Activated naive CD4-positive, alpha-beta T cell treated with anti-CD3 and anti-CD28 coated beads, Interleukin-2, amount 50 U/mL, for 72 hours (primary cell): ENCODE measurements at regions not wholly inside any gene's neighbourhood (a gene's known extent, or its start where the extent isn't known, plus 50 kb on each side); places are given as distances from the start of the nearest gene placed in this dataset.

ENCODE experiments used
- ATAC-seq, 2 donors: fragments of 150-1000 bp; cut with Tn5 transposase; 2 replicates each; pipeline ENCODE4 v1.10.0; 2021; ENCODE audit warnings: mild to moderate bottlenecking in 2 of 2, moderate library complexity in 2 of 2
- DNase-seq, 2 donors: peaks; one replicate each; pipeline ENCODE4 v3.0.0; 2021 to 2022; ENCODE audit warnings: low spot score in 2 of 2
- H3K27ac Mint-ChIP-seq, 2 donors: one replicate each; pipeline ENCODE4 v1.8.0; 2022; ENCODE audit warnings: mild to moderate bottlenecking in 2 of 2, mixed read lengths in 2 of 2
- H3K36me3 Mint-ChIP-seq, 2 donors: one replicate each; pipeline ENCODE4 v1.8.0; 2022; ENCODE audit warnings: mixed read lengths in 2 of 2
- H3K9me3 Mint-ChIP-seq, 2 donors: one replicate each; pipeline ENCODE4 v1.8.0; 2022; ENCODE audit warnings: mixed read lengths in 2 of 2

DNA sequence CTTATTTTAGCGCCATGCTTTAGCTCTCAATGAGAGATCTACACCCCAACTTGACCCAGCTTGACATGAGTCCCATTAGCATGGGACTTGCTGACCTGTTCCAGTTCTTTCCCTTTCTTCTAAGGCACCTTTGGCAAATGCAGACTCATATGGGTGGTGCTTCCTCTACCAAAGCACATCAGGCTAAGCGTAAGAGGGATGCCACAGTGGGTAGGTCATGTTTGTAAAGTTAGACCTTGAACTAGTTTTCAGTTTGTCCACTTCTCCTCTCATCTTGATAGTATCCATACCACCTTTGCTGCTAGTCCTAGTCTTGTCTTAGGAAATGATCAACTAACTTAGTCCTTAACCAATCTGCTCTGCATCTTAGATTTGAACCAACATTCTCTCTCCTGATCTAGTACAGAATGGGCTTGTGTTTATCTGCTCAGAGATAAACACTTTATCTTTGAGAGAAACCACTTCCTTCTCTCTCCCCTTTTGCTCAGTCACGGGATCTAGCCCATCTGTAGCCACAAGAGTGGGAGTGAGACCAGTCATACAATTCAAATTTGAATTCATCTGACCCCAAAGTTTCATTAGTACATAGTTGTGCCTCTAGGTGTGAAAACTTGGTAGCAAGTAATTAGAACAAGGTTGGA lies 72.1 kb upstream of the CD44 start:
- peaks cover 15 to 28% of the 10 kb centered on the region in 2 donors for H3K9me3 Mint-ChIP-seq
- DNase-seq (no peak), ATAC-seq (peak; percentile 85 to 88)
- H3K27ac Mint-ChIP-seq = no peak overlapping the region
- H3K36me3 Mint-ChIP-seq = peaks cover 24 to 25% of the 10 kb centered on the region in 2 donors

- Mint-ChIP-seq H3K9me3 (peaks cover 14 to 40% of the 10 kb centered on the region in 2 donors), H3K36me3 (peaks cover 24 to 38% of the 10 kb centered on the region in 2 donors), H3K27ac (no peak overlapping the region)
- ATAC-seq (no peak), DNase-seq (no peak)
Observed at GRCh38 chr11:35071722-35072121, 67.2 kb upstream of the CD44 start.

GRCh38 chr11:35073691-35074419 lies 65.1 kb upstream of the CD44 start:
- no peak for DNase-seq
- Mint-ChIP-seq H3K9me3 (peaks cover 10 to 34% of the 10 kb centered on the region in 2 donors), H3K27ac (peak overlapping the region in 1 of 2 donors; percentile 75), H3K36me3 (peaks cover 19 to 36% of the 10 kb centered on the region in 2 donors)
- peak in 1 of 2 donors; percentile 67 for ATAC-seq

GRCh38 chr11:35076201-35077100 lies 62.5 kb upstream of the CD44 start:
- H3K9me3 Mint-ChIP-seq = peaks cover 5 to 21% of the 10 kb centered on the region in 2 donors
- ATAC-seq (no peak), DNase-seq (no peak)
- H3K36me3 Mint-ChIP-seq = peaks cover 11 to 32% of the 10 kb centered on the region in 2 donors
- H3K27ac Mint-ChIP-seq = peak overlapping the region in 1 of 2 donors; percentile 74

- Mint-ChIP-seq H3K36me3 (peaks cover 11 to 32% of the 10 kb centered on the region in 2 donors), H3K27ac (peak overlapping the region; percentile 94 to 95), H3K9me3 (peaks cover 5 to 21% of the 10 kb centered on the region in 2 donors)
- peak; percentile 64 to 70 for ATAC-seq
- no peak for DNase-seq
Observed at GRCh38 chr11:35077709-35078469, 61.1 kb upstream of the CD44 start.

GRCh38 chr11:35078470-35078735 lies 60.6 kb upstream of the CD44 start:
- Mint-ChIP-seq H3K36me3 (peaks cover 11 to 32% of the 10 kb centered on the region in 2 donors), H3K27ac (peak overlapping the region; percentile 94 to 95), H3K9me3 (peaks cover 5 to 21% of the 10 kb centered on the region in 2 donors)
- DNase-seq = no peak
- ATAC-seq = no peak

GRCh38 chr11:35079611-35080010 lies 59.4 kb upstream of the CD44 start:
- ATAC-seq = no peak
- no peak for DNase-seq
- Mint-ChIP-seq H3K27ac (peak overlapping the region in 1 of 2 donors; percentile 95), H3K36me3 (peaks cover 11 to 20% of the 10 kb centered on the region in 2 donors), H3K9me3 (peaks cover 5 to 13% of the 10 kb centered on the region in 2 donors)

GRCh38 chr11:35082321-35083180 lies 56.4 kb upstream of the CD44 start:
- DNase-seq = peak; percentile 70 to 80
- H3K36me3 Mint-ChIP-seq = peaks cover 11 to 27% of the 10 kb centered on the region in 2 donors
- H3K27ac Mint-ChIP-seq = peak overlapping the region; percentile 95 to 99
- H3K9me3 Mint-ChIP-seq = peaks cover 5 to 7% of the 10 kb centered on the region in 2 donors
- ATAC-seq = peak; percentile 64 to 76

DNA sequence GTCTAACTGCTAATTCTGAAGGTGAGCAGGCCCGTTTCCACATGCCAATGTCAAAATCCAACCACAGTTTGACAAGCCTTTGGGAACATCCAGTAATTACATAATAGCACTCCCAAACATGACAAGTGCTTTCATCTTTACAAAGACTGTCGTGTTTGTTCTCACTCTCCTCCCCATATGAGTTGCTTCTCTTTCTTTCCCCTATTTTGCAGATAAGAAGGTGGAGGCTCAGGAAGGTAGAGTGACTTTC lies 55.9 kb upstream of the CD44 start:
- Mint-ChIP-seq H3K9me3 (peaks cover 5 to 8% of the 10 kb centered on the region in 2 donors), H3K27ac (peak overlapping the region; percentile 95 to 99), H3K36me3 (peaks cover 11 to 28% of the 10 kb centered on the region in 2 donors)
- DNase-seq = no peak
- ATAC-seq = no peak

DNA sequence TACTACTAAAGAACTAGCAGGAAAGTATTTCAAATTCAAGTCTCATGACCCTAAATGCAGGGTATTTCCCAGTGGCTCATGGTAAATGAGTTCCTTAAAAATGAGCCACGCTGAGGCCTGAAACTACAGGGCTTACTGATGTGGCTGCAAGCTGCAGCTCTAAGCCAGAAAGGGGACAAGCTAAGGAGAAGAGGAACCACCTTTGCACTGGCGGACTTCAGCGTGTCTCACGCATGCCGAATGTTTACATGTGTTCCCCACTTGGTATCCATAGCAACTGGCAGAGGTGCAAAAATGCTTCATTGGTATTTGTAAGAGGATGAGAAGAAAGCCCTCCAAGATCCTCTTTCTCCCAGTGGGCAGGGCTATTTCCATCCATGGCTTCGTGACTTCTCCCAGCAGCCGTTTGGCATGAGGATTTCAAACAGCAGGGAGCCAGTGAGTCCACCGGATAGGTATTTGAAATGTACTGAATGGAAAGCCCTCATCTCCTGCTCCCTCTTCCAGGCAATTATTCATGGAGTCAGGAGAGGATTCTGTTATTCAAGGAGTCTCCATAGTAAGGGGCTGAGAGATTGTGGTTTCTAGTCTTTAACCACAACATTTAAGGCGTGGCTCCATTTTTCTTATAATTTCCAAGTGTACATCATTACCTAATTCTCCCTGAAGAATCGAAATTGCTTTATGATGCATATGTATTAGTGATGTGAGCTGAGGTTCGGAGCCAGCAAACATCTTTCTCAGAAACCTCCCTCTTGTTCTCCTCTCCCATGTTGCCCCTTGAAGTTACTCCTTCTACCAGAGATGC lies 55.3 kb upstream of the CD44 start:
- peaks cover 17 to 31% of the 10 kb centered on the region in 2 donors for H3K36me3 Mint-ChIP-seq
- peak overlapping the region; percentile 95 to 99 for H3K27ac Mint-ChIP-seq
- ATAC-seq = peak; percentile 85 to 87
- peak; percentile 73 to 78 for DNase-seq
- peaks cover 5 to 13% of the 10 kb centered on the region in 2 donors for H3K9me3 Mint-ChIP-seq

DNA sequence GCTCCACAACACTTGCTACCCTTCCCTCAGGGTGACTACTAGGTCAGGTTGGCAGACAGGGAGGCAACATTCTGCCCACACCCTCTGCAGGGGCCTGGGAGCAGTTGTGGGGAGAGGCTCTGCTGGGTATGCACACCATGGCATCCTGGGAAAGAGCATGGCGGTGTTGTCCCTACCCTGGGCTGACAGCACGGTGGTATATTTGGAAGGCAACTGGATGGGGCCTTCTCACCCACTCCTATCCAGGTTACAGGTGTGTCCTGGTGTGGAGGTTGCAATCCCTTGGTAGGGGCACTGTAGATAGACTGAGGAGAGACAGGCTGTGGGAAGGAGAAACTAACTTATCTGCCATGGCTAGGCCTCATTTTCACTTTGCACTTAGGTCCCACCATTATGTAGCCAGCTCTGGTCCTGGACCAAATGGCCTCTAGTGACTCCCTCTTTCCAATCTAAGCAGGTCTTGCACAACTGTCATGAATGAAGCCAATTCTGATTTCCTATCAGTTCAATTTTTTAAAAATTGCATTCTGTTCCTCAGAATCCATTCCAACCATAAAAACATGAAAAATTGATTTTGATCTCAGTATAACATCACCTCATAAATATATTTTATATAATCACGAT lies 54.0 kb upstream of the CD44 start:
- Mint-ChIP-seq H3K27ac (peak overlapping the region in 1 of 2 donors; percentile 95), H3K9me3 (peaks cover 5 to 15% of the 10 kb centered on the region in 2 donors), H3K36me3 (peaks cover 13 to 28% of the 10 kb centered on the region in 2 donors)
- ATAC-seq = no peak
- DNase-seq = no peak

DNA sequence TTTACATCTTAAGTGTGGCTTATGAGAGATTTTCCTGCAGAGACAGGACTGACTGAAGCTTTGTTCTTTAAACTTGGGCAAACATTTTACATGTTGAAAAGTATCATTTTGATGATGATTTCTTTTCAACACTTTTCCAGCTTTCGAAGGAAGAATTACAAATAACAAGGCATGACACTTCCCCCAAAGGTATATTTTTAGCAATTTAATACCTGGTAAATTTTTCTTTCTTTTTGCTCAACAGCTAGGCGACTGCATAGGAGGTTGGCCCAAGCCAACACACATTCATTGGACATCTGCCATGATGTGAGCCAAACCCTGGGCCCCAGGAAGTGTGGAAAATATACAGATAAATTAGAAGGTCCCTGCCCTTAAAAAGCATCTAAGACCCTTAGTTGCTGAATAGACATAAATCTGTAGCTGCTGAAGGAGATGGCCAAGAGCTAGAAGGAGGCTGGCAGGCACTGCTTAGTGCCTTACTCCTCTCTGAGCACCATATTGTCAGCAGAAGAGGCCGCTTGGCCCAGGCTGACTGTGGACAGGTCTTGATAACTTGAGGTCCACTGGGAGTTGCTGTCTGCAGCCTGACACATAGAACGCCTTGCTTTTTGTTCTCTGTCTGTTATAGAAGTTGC lies 53.3 kb upstream of the CD44 start:
- Mint-ChIP-seq H3K27ac (no peak overlapping the region), H3K36me3 (peaks cover 13 to 21% of the 10 kb centered on the region in 2 donors), H3K9me3 (peaks cover 5 to 13% of the 10 kb centered on the region in 2 donors)
- DNase-seq (no peak), ATAC-seq (no peak)

- Mint-ChIP-seq H3K27ac (peak overlapping the region in 1 of 2 donors; percentile 54), H3K9me3 (peaks cover 0 to 14% of the 10 kb centered on the region in 2 donors), H3K36me3 (peaks cover 13 to 21% of the 10 kb centered on the region in 2 donors)
- DNase-seq (no peak), ATAC-seq (no peak)
Observed at GRCh38 chr11:35087648-35088047, 51.3 kb upstream of the CD44 start.

DNA sequence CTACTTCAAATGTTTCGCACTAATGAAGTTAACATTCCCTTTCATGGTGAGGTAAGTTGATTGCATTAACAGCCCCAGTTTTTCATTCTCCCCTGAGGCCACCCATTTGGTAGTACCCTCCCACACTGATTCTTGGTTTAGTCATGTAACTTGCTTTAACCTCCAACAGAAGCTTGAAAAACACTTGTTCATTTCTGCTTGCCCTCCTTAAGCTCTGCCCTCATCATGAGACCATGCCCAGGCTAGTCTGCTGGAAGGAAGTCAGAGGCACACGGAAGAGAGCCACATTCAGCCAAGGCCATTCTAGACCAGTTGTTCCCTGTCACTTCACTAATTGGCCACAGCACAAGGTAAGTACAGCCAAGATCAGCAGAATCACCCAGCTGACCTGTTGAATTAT lies 50.7 kb upstream of the CD44 start:
- peak in 1 of 2 donors; percentile 8 for ATAC-seq
- Mint-ChIP-seq H3K9me3 (peaks cover 0 to 17% of the 10 kb centered on the region in 2 donors), H3K27ac (peak overlapping the region in 1 of 2 donors; percentile 54), H3K36me3 (peaks cover 13 to 21% of the 10 kb centered on the region in 2 donors)
- no peak for DNase-seq
